Inflammatory macrophage (primary cell): ENCODE measurements at regions not wholly inside any gene's neighbourhood (a gene's known extent, or its start where the extent isn't known, plus 50 kb on each side); places are given as distances from the start of the nearest gene placed in this dataset.

Experiments
- DNase-seq, 2 donors: peaks; one replicate each; pipeline ENCODE4 v3.0.0-alpha.2; 2020 to 2022

- no peak for DNase-seq
These were observed 262.9 kb downstream of the IRX2 start for GRCh38 chr5:2488593-2488992.

- no peak for DNase-seq
These were observed 264.2 kb downstream of the IRX2 start for GRCh38 chr5:2487152-2487763.

- no peak for DNase-seq
These were observed 265.1 kb downstream of the IRX2 start for GRCh38 chr5:2486373-2486772.

- no peak for DNase-seq
These were observed 268.7 kb downstream of the IRX2 start for GRCh38 chr5:2482778-2483177.

GRCh38 chr5:2480871-2481270 is 270.6 kb downstream of the IRX2 start:
- DNase-seq = no peak

- no peak for DNase-seq
These were observed 275.6 kb downstream of the IRX2 start for GRCh38 chr5:2475902-2476301.

- DNase-seq = no peak
These were observed 278.8 kb downstream of the IRX2 start for GRCh38 chr5:2472670-2473069.

GRCh38 chr5:2471152-2471879 is 280.2 kb downstream of the IRX2 start:
- no peak for DNase-seq

GRCh38 chr5:2466966-2467365 is 284.5 kb downstream of the IRX2 start:
- DNase-seq = no peak

GRCh38 chr5:2465383-2465782 is 286.1 kb downstream of the IRX2 start:
- DNase-seq = no peak

- no peak for DNase-seq
These were observed 287.3 kb downstream of the IRX2 start for GRCh38 chr5:2464141-2464540.

GRCh38 chr5:2461701-2462691 is 289.5 kb downstream of the IRX2 start:
- DNase-seq = no peak

GRCh38 chr5:2460098-2460497 is 291.4 kb downstream of the IRX2 start:
- DNase-seq = no peak

GRCh38 chr5:2459251-2459650 is 292.2 kb downstream of the IRX2 start:
- DNase-seq = no peak

- no peak for DNase-seq
These were observed 295.6 kb downstream of the IRX2 start for GRCh38 chr5:2455878-2456277.

- no peak for DNase-seq
These were observed 296.6 kb downstream of the IRX2 start for GRCh38 chr5:2454876-2455275.

GRCh38 chr5:2453781-2454180 is 297.7 kb downstream of the IRX2 start:
- DNase-seq = no peak

- no peak for DNase-seq
These were observed 300.4 kb downstream of the IRX2 start for GRCh38 chr5:2451100-2451499.

GRCh38 chr5:2442496-2443354 is 308.8 kb downstream of the IRX2 start:
- no peak for DNase-seq

- DNase-seq = no peak
These were observed 309.8 kb downstream of the IRX2 start for GRCh38 chr5:2441495-2442180.

GRCh38 chr5:2439608-2440007 is 311.9 kb downstream of the IRX2 start:
- no peak for DNase-seq

GRCh38 chr5:2433086-2433485 is 318.4 kb downstream of the IRX2 start:
- DNase-seq = no peak
